ENCODE measurements at regions not wholly inside any gene's neighbourhood (a gene's known extent, or its start where the extent isn't known, plus 50 kb on each side); places are given as distances from the start of the nearest gene placed in this dataset.

- no peak for DNase-seq
Observed at GRCh38 chr1:5491207-5491904, 500.9 kb downstream of the NPHP4 start.

GRCh38 chr1:5490635-5491034 is 501.6 kb downstream of the NPHP4 start:
- DNase-seq = no peak

- no peak for DNase-seq
Observed at GRCh38 chr1:5488448-5488847, 503.8 kb downstream of the NPHP4 start.

- no peak for DNase-seq
Observed at GRCh38 chr1:5485968-5486696, 506.1 kb downstream of the NPHP4 start.

GRCh38 chr1:5485436-5485835 is 506.8 kb downstream of the NPHP4 start:
- DNase-seq = no peak

- no peak for DNase-seq
Observed at GRCh38 chr1:5484451-5485165, 507.6 kb downstream of the NPHP4 start.

GRCh38 chr1:5481889-5482288 is 510.3 kb downstream of the NPHP4 start:
- DNase-seq = peak; percentile 5 to 16

- no peak for DNase-seq
Observed at GRCh38 chr1:5480906-5481305, 511.3 kb downstream of the NPHP4 start.

- DNase-seq = no peak
Observed at GRCh38 chr1:5479876-5480646, 512.2 kb downstream of the NPHP4 start.

GRCh38 chr1:5478961-5479360 is 513.3 kb downstream of the NPHP4 start:
- no peak for DNase-seq

GRCh38 chr1:5478156-5478695 is 514.0 kb downstream of the NPHP4 start:
- no peak for DNase-seq

GRCh38 chr1:5477716-5478115 is 514.5 kb downstream of the NPHP4 start:
- no peak for DNase-seq

- DNase-seq = no peak
Observed at GRCh38 chr1:5475572-5475971, 516.7 kb downstream of the NPHP4 start.

- no peak for DNase-seq
Observed at GRCh38 chr1:5473268-5473667, 519.0 kb downstream of the NPHP4 start.

- no peak for DNase-seq
Observed at GRCh38 chr1:5466487-5466886, 525.7 kb downstream of the NPHP4 start.

GRCh38 chr1:5465281-5465711 is 526.9 kb downstream of the NPHP4 start:
- DNase-seq = no peak

- DNase-seq = no peak
Observed at GRCh38 chr1:5464366-5464765, 527.9 kb downstream of the NPHP4 start.

- no peak for DNase-seq
Observed at GRCh38 chr1:5460974-5461373, 531.3 kb downstream of the NPHP4 start.

GRCh38 chr1:5459839-5460610 is 532.2 kb downstream of the NPHP4 start:
- DNase-seq = no peak

- no peak for DNase-seq
Observed at GRCh38 chr1:5458248-5458647, 534.0 kb downstream of the NPHP4 start.

GRCh38 chr1:5456090-5456811 is 536.0 kb downstream of the NPHP4 start:
- DNase-seq = no peak

Data from activated CD4-positive, alpha-beta T cell treated with anti-CD3 and anti-CD28 coated beads for 4 hours (primary cell).